T-helper 9 cell (primary cell): ENCODE measurements at regions not wholly inside any gene's neighbourhood (a gene's known extent, or its start where the extent isn't known, plus 50 kb on each side); places are given as distances from the start of the nearest gene placed in this dataset.
"Not testable (repeated sequence)": the region's sequence is repeated elsewhere in the genome, so short reads cannot be mapped to it uniquely, and the experiment has no call there.

Source experiments
- DNase-seq: peaks from one replicate; pipeline ENCODE4 v3.0.0-alpha.2; 2020

GRCh38 chr6:168841609-168842278 lies 400.8 kb downstream of the SMOC2 start:
- DNase-seq: no peak

GRCh38 chr6:168840932-168841331 lies 399.9 kb downstream of the SMOC2 start:
- not testable (repeated sequence) for DNase-seq

GRCh38 chr6:168840299-168840698 lies 399.3 kb downstream of the SMOC2 start:
- not testable (repeated sequence) for DNase-seq

- DNase-seq: no peak
Measured at GRCh38 chr6:168838037-168838399, 397.0 kb downstream of the SMOC2 start.

GRCh38 chr6:168837254-168838036 lies 396.5 kb downstream of the SMOC2 start:
- no peak for DNase-seq

GRCh38 chr6:168835991-168836390 lies 395.0 kb downstream of the SMOC2 start:
- no peak for DNase-seq

- DNase-seq: no peak
Measured at GRCh38 chr6:168834801-168835200, 393.8 kb downstream of the SMOC2 start.

GRCh38 chr6:168834042-168834587 lies 393.1 kb downstream of the SMOC2 start:
- no peak for DNase-seq

- DNase-seq: no peak
Measured at GRCh38 chr6:168828800-168829199, 387.8 kb downstream of the SMOC2 start.

GRCh38 chr6:168828035-168828434 lies 387.1 kb downstream of the SMOC2 start:
- no peak for DNase-seq

- DNase-seq: no peak
Measured at GRCh38 chr6:168827586-168827871, 386.5 kb downstream of the SMOC2 start.

GRCh38 chr6:168826726-168827585 lies 386.0 kb downstream of the SMOC2 start:
- no peak for DNase-seq

GRCh38 chr6:168826078-168826390 lies 385.1 kb downstream of the SMOC2 start:
- DNase-seq: no peak

- no peak for DNase-seq
Measured at GRCh38 chr6:168825226-168826077, 384.5 kb downstream of the SMOC2 start.

GRCh38 chr6:168823397-168824212 lies 382.6 kb downstream of the SMOC2 start:
- no peak for DNase-seq

- DNase-seq: no peak
Measured at GRCh38 chr6:168822376-168822775, 381.4 kb downstream of the SMOC2 start.

GRCh38 chr6:168819546-168819945 lies 378.6 kb downstream of the SMOC2 start:
- DNase-seq: no peak

GRCh38 chr6:168817558-168818159 lies 376.7 kb downstream of the SMOC2 start:
- DNase-seq: no peak

- no peak for DNase-seq
Measured at GRCh38 chr6:168815229-168815628, 374.2 kb downstream of the SMOC2 start.

- DNase-seq: no peak
Measured at GRCh38 chr6:168808232-168808631, 367.2 kb downstream of the SMOC2 start.

GRCh38 chr6:168804331-168804730 lies 363.3 kb downstream of the SMOC2 start:
- no peak for DNase-seq
